Activated B cell treated with CpG ODN at 0.5 μM for 24 hours (primary cell): ENCODE measurements at regions not wholly inside any gene's neighbourhood (a gene's known extent, or its start where the extent isn't known, plus 50 kb on each side); places are given as distances from the start of the nearest gene placed in this dataset.

Source experiments
- ATAC-seq: fragments of 200-7000 bp; cut with Tn5 transposase; one replicate; pipeline ENCODE4 v1.10.0; 2021; ENCODE audit warnings: low read depth, mild to moderate bottlenecking, moderate library complexity
- CTCF ChIA-PET: fragments of 350-600 bp; sonication (Branson Sonifier 250); formaldehyde crosslinking; loops from one replicate; lab custom pipeline; 2021; ENCODE audit warnings: antibody characterized with exemption; lab: Charles Lee
- POLR2A ChIA-PET: fragments of 350-600 bp; sonication (Branson Sonifier 250); formaldehyde crosslinking; loops from one replicate; lab custom pipeline; 2021; ENCODE audit warnings: antibody characterized with exemption; lab: Charles Lee
- DNase-seq: peaks from one replicate; pipeline ENCODE4 v3.0.0; 2022
- H3K27ac Mint-ChIP-seq: one replicate; pipeline ENCODE4 v1.8.0; 2020; ENCODE audit warnings: mixed read lengths
- H3K27me3 Mint-ChIP-seq: one replicate; pipeline ENCODE4 v1.8.0; 2021; ENCODE audit warnings: mixed read lengths
- H3K36me3 Mint-ChIP-seq: one replicate; pipeline ENCODE4 v1.8.0; 2021; ENCODE audit warnings: low read depth, mixed read lengths
- H3K4me1 Mint-ChIP-seq: one replicate; pipeline ENCODE4 v1.8.0; 2021; ENCODE audit warnings: mixed read lengths
- H3K4me3 Mint-ChIP-seq: one replicate; pipeline ENCODE4 v1.8.0; 2020; ENCODE audit warnings: mild to moderate bottlenecking, mixed read lengths
- H3K9me3 Mint-ChIP-seq: one replicate; pipeline ENCODE4 v1.8.0; 2020; ENCODE audit warnings: mixed read lengths
- intact Hi-C: fragments of 100-400 bp; cut with micrococcal nuclease; formaldehyde crosslinking; loops from one replicate; pipeline ENCODE4 v1.15.1; 2024
- TF ChIP-seq, protein P1 (sequence below): fragments of 200-600 bp; IDR thresholded peaks from one replicate; pipeline ENCODE4 v1.8.0; 2022; ENCODE audit warnings: antibody characterized with exemption, mild to moderate bottlenecking

DNA sequence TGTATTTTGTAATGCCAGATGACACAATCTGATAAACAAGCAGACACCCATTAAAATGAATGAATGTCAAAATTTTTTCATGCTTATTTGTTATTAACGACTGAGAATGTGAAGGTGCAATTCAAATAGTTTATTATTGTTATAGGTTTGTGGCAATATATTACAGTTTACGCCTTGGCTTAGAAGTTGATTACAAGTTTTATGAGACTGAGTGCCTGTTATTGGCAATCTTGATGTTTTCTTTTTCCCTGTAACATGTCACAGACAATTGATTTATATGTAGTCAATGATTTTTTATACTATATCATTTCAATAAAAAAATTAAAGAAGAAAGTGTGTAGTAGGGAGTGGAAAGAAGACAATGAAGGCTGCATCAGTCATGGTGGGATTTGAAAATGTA is 144.1 kb upstream of the EEF1E1 start:
- POLR2A ChIA-PET = no interaction called here
- TF ChIP-seq, protein P1, sequence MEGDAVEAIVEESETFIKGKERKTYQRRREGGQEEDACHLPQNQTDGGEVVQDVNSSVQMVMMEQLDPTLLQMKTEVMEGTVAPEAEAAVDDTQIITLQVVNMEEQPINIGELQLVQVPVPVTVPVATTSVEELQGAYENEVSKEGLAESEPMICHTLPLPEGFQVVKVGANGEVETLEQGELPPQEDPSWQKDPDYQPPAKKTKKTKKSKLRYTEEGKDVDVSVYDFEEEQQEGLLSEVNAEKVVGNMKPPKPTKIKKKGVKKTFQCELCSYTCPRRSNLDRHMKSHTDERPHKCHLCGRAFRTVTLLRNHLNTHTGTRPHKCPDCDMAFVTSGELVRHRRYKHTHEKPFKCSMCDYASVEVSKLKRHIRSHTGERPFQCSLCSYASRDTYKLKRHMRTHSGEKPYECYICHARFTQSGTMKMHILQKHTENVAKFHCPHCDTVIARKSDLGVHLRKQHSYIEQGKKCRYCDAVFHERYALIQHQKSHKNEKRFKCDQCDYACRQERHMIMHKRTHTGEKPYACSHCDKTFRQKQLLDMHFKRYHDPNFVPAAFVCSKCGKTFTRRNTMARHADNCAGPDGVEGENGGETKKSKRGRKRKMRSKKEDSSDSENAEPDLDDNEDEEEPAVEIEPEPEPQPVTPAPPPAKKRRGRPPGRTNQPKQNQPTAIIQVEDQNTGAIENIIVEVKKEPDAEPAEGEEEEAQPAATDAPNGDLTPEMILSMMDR = no peak
- Mint-ChIP-seq H3K27me3 (peaks cover 14% of the 10 kb centered on the region), H3K36me3 (no peaks in the 10 kb centered on the region), H3K27ac (no peak overlapping the region), H3K9me3 (no peaks in the 10 kb centered on the region), H3K4me3 (no peak overlapping the region), H3K4me1 (no peaks in the 10 kb centered on the region)
- intact Hi-C loops = no loop called here
- CTCF ChIA-PET = no interaction called here
- DNase-seq (no peak), ATAC-seq (no peak)

DNA sequence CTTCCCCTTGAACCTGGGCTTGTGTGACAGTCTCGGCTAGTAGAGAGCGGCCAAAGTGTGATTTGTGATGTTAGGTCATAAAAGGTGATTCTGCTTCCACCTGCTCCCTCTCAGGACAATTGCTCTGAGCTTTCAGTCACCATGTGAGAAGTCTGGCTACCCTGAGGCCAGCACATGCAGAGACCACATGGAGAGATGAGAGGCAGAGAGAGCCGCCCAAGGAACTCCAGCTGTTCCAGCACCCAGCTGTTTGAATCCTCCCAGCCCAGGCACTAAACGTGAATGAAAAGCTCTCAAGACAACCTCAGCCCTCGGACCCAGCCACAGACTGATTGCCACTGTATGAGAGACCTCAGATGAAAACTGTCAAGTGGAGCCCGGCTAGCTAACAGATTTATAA is 143.4 kb upstream of the EEF1E1 start:
- Mint-ChIP-seq H3K27me3 (peaks cover 14% of the 10 kb centered on the region), H3K27ac (no peak overlapping the region), H3K4me1 (no peaks in the 10 kb centered on the region), H3K4me3 (no peak overlapping the region), H3K9me3 (no peaks in the 10 kb centered on the region), H3K36me3 (no peaks in the 10 kb centered on the region)
- DNase-seq = no peak
- CTCF ChIA-PET = no interaction called here
- intact Hi-C loops = no loop called here
- POLR2A ChIA-PET = no interaction called here
- TF ChIP-seq, protein P1 = no peak
- no peak for ATAC-seq

DNA sequence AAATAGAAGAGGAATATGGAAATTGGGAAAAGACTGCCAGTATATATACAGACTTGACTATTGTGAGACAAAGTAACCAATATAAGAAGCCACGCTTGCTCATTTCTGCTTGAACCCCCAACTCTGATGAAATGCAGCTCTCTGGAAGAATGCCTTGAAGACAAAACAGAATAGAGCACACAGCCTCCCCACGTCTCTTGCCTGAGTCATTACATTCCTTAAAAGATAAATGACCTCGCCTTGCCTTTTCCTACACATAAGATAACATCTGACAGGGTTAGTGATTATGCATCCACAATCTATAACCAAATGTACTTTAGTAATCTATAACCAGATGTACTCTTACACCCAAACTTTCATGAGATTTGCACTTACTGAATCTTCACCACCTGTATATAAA is 141.1 kb upstream of the EEF1E1 start:
- H3K27me3 Mint-ChIP-seq = peaks cover 17% of the 10 kb centered on the region
- DNase-seq (no peak), ATAC-seq (no peak)
- TF ChIP-seq, protein P1 = no peak
- no peaks in the 10 kb centered on the region for H3K4me1 Mint-ChIP-seq
- H3K36me3 Mint-ChIP-seq = no peaks in the 10 kb centered on the region
- no peak overlapping the region for H3K27ac Mint-ChIP-seq
- no peak overlapping the region for H3K4me3 Mint-ChIP-seq
- ChIA-PET POLR2A (no interaction called here), CTCF (no interaction called here)
- intact Hi-C loops = no loop called here
- no peaks in the 10 kb centered on the region for H3K9me3 Mint-ChIP-seq

DNA sequence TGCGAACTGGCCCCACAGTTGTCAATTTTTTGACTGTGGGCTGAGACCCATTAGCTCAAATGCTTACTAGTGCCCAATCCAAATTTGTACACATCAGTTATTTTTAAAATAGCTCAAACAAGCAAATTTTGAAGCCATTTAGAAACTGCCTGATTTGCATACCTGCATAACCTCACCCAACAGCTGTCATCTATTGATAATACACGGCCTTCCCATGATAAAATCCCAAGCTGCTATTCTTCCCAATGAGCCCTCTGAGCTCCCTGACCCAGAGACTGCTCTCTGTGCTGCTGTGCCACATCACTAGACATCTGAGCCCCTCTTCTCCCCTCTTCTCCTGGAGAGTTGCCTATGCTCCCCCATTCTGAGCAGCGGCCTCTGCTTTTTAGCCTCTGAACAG is 140.5 kb upstream of the EEF1E1 start:
- Mint-ChIP-seq H3K27me3 (peaks cover 16% of the 10 kb centered on the region), H3K27ac (no peak overlapping the region), H3K4me1 (no peaks in the 10 kb centered on the region), H3K9me3 (no peaks in the 10 kb centered on the region), H3K4me3 (no peak overlapping the region), H3K36me3 (no peaks in the 10 kb centered on the region)
- no peak for ATAC-seq
- ChIA-PET CTCF (no interaction called here), POLR2A (no interaction called here)
- TF ChIP-seq, protein P1 = no peak
- intact Hi-C loops = no loop called here
- no peak for DNase-seq

DNA sequence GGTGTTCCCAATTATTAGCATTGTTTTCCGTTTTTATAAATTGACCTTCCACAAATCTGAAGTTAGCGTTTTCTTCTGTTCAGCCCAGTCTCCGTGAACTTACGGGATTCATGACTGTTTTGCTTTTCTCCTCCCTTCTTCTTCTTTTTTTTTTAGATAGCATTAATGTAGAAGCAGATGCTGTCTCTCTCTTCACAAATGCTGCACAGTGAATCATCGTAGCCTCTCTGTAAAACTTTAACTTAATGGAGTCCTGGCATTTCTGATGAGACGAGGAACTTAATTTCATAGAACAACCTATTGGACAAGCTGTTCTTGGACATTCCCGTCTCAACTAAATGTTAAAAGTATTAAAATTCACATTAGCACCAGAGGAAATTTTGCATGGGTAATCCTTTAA is 138.0 kb upstream of the EEF1E1 start:
- Mint-ChIP-seq H3K36me3 (no peaks in the 10 kb centered on the region), H3K4me1 (no peaks in the 10 kb centered on the region), H3K27me3 (peaks cover 17% of the 10 kb centered on the region), H3K4me3 (no peak overlapping the region), H3K9me3 (no peaks in the 10 kb centered on the region), H3K27ac (no peak overlapping the region)
- DNase-seq (no peak), ATAC-seq (no peak)
- CTCF ChIA-PET = no interaction called here
- POLR2A ChIA-PET = no interaction called here
- intact Hi-C loops = no loop called here
- TF ChIP-seq, protein P1 = no peak
